ENCODE measurements at regions not wholly inside any gene's neighbourhood (a gene's known extent, or its start where the extent isn't known, plus 50 kb on each side); places are given as distances from the start of the nearest gene placed in this dataset.

GRCh38 chr20:61133611-61134010, 118.5 kb upstream of the CDH4 start:
- TF ChIP-seq, protein P1, sequence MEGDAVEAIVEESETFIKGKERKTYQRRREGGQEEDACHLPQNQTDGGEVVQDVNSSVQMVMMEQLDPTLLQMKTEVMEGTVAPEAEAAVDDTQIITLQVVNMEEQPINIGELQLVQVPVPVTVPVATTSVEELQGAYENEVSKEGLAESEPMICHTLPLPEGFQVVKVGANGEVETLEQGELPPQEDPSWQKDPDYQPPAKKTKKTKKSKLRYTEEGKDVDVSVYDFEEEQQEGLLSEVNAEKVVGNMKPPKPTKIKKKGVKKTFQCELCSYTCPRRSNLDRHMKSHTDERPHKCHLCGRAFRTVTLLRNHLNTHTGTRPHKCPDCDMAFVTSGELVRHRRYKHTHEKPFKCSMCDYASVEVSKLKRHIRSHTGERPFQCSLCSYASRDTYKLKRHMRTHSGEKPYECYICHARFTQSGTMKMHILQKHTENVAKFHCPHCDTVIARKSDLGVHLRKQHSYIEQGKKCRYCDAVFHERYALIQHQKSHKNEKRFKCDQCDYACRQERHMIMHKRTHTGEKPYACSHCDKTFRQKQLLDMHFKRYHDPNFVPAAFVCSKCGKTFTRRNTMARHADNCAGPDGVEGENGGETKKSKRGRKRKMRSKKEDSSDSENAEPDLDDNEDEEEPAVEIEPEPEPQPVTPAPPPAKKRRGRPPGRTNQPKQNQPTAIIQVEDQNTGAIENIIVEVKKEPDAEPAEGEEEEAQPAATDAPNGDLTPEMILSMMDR (conservative IDR thresholded peaks at IDR 0.05; ENCODE audit: control insufficient read depth, insufficient read depth, low read depth, low read length), result no peak
- no peak for DNase-seq (ENCODE audit: low read depth)
- no peak overlapping the region for H3K4me3 ChIP-seq (ENCODE audit: control insufficient read depth, low read depth, low read length)

DNA sequence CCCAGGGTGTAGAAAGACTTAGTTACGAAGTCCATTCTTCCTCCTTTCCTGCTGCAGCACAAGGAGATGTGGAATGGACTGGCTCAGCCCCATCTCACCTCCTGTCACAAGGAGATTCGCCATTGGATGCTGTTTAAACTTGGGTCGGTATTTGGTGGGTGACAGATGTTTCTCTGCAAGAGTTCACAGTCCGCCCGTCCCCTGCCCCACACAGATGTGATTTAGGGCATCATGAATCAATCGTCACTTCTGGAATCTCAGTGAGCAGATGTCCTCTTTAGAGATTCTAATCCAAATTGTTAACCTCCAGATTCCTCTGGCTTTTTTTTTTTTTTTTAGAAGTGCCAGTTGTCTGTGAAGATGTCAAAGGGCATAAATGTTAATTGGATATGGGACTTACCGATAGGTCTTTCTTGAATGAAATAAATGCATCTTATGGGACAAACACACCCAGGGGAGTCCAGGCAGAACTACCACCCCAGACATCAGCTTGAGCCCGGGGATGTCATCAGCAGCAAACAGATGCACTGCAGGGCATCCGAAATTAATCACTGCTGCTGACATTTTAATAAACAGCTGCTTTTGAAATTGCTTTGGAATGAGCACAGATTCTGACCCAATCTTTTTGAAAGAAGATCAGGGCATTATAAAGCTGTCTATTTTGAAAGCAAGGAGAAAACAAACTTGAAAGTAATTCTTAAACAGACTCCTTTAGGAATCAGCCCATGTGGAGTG, 117.6 kb upstream of the CDH4 start:
- DNase-seq (ENCODE audit: low read depth), result no peak
- TF ChIP-seq, protein P1 (conservative IDR thresholded peaks at IDR 0.05; ENCODE audit: control insufficient read depth, insufficient read depth, low read depth, low read length), result no peak

DNA sequence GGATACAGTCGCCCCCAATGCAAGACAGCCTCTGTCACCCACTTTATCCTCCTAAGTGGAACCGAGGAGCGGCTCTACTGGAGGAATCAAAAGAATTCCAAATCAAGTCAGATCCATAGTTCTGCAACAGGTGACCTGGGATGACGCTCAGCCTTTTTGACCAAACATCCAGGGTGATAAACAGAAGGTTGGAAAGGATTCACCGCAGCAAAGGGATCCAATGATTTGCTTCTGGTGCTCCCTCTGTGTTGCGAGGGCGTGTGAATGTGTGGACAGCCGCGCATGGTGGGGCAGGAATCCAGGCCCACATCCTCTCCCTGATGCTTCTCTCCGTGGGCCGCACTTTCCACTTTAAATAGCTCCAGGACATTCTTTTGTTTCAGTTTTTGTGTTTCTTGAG, 116.8 kb upstream of the CDH4 start:
- no peak overlapping the region for H3K4me3 ChIP-seq (ENCODE audit: control insufficient read depth, low read depth, low read length)
- TF ChIP-seq, protein P1 (conservative IDR thresholded peaks at IDR 0.05; ENCODE audit: control insufficient read depth, insufficient read depth, low read depth, low read length), result no peak
- DNase-seq (ENCODE audit: low read depth), result no peak

More for the DNA sequence above, 117.6 kb upstream of the CDH4 start:
- H3K4me3 ChIP-seq (ENCODE audit: control insufficient read depth, low read depth, low read length), result no peak overlapping the region

- no peak for DNase-seq (ENCODE audit: low read depth)
- no peak overlapping the region for H3K4me3 ChIP-seq (ENCODE audit: control insufficient read depth, low read depth, low read length)
- TF ChIP-seq, protein P1 (conservative IDR thresholded peaks at IDR 0.05; ENCODE audit: control insufficient read depth, insufficient read depth, low read depth, low read length), result no peak
Measured at GRCh38 chr20:61135968-61136367, 116.1 kb upstream of the CDH4 start.

DNA sequence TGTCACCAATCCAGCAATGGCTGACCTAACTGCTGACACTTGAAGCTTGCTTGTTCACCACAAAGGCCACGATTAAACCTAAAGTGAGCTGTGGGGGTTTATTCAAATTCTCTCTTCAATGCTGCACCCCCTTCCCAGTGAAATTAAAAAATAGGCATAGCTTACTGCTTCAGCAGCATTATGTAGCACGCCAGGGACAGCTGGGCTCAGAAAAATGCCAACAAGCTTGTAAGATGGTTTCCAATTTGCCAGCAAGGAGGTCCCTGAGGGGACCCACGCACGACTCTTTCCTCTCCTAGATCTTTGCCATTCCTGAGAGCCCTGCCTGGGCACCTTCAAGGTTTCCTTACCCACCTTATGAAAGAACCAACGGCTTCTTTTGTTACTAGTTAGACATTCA, 113.5 kb upstream of the CDH4 start:
- TF ChIP-seq, protein P1 (conservative IDR thresholded peaks at IDR 0.05; ENCODE audit: control insufficient read depth, insufficient read depth, low read depth, low read length), result no peak
- DNase-seq (ENCODE audit: low read depth), result no peak
- H3K4me3 ChIP-seq (ENCODE audit: control insufficient read depth, low read depth, low read length), result no peak overlapping the region

DNA sequence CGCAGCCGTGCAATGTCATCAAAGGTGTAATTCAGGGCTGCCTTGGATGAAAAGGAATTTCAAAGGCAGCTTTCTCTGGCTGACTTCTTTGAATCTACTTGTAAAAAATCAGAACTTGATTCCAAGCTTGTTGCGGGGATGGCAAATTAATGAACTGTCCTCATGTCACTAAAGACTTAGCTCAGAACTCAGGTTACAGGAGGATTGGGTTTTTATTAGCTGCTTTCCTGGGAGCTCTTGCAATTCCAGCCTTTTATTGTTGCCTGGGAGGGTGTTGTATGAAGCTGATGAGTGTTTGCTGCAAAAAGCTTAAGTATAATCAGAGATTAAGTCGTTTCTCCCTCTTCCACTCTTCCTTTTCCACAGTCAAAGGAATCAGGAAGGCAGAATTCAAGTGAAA, 113.0 kb upstream of the CDH4 start:
- no peak overlapping the region for H3K4me3 ChIP-seq (ENCODE audit: control insufficient read depth, low read depth, low read length)
- TF ChIP-seq, protein P1 (conservative IDR thresholded peaks at IDR 0.05; ENCODE audit: control insufficient read depth, insufficient read depth, low read depth, low read length), result no peak
- DNase-seq (ENCODE audit: low read depth), result no peak

Measured in fibroblast of mammary gland (primary cell).